Amygdala (tissue), 56 donors: ENCODE measurements at regions not wholly inside any gene's neighbourhood (a gene's known extent, or its start where the extent isn't known, plus 50 kb on each side); places are given as distances from the start of the nearest gene placed in this dataset.
"Not testable (repeated sequence)": the region's sequence is repeated elsewhere in the genome, so short reads cannot be mapped to it uniquely, and the experiment has no call there.

Source experiments
- DNase-seq, 56 donors: peaks; one replicate each; lab custom pipeline; 2025; lab: John Stamatoyannopoulos, UW

DNA sequence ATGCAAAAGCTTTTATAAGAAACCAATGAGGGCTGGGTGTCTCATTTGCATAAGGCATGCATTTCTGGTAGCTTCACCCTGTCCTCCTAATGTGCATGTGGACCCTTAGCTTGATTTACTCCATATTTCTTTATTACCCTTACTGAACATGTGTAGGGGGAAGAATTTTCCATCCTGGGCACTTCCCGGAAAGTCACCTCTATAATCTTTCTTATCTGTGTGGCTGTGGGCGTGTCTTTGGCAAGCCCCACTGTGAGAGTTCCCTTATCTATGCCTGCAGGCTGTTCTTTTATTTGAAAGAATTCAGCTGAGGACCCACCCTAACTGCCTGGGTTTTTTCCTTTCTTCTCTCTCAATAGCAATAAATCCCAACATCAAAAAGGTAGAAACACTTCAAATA, 627.8 kb downstream of the DOK5 start:
- no peak for DNase-seq

GRCh38 chr20:55099251-55099650, 623.9 kb downstream of the DOK5 start:
- no peak for DNase-seq

DNA sequence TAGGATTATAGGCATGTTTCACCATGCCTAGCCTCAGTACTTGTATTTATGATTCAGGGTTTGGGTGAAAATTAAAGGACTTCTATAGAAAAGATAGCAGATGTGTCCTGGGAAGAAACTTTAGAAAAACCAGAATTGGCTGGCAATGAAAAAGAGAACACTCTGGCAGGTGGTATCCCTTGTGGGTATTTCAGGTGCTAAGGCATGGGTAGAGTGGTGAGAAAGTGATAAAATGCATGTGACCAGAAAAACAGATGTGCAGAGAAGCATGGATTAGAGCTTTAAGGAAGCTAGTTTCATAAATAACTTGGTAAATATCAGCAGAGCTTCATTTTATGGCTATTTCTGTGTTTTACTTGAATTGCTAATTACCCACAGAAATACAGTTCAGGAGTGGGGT, 622.2 kb downstream of the DOK5 start:
- DNase-seq: no peak

GRCh38 chr20:55095745-55096400, 620.5 kb downstream of the DOK5 start:
- DNase-seq: no peak

DNA sequence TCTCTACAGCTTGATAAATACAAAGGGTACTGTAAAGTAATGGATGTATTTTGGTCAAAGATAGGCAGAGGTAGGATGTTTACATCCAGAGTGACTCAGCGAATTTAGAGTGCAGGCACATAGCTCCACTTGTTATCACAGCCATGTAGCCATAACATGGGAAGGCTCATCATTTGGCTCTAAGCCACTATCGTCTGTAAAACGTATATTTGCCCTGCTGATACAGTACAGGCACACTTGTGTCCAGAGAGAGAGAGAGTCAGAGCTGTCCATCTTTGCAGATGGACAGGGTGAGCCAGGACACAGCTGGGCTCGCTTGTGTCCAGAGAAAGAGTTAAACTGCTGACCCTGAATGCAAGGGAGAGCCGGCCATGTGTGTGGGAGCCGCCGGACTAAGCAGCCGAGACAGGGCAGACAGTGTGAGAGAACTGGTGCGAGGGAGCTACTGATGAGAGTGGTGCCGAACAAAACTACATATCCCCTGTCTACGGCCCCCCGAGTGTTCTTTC, 619.0 kb downstream of the DOK5 start:
- DNase-seq: no peak

DNA sequence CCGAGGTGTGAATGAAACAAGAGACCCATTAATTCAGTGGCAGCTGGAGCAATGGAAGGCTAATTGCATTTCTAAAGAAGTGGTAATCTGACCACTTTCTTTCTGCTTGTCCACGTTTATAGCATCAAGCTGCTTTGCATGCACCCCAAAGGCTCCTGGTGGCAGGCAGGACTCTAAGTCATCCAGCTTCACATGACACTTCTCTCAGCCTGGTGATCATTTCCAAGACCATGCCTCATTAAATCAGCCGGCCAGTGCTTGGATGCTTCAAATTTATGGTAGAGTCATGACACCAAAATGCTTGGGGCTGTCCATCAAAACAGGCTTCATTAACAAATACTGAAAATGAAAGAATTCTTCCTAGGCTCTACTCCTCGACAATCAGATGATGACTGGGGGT, 614.9 kb downstream of the DOK5 start:
- DNase-seq: no peak

DNA sequence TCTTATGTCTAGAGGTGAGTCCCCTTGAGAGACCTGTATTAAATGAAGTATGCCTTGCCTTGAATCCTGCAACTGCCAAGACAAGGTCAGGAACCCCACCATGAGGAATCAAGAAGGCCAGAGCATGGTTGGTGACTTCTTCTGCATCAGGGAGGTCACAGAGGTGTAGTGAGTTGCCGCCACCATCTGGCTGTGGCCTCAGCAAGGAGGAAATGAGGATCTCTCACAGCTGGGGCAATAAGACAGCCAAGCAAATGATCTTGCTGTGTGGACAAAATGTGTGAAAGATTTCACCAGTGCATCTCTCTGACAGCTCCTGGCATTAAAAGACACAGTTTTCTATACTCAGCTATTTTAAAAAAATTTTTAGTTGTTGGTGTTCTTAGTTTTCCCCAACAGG, 611.0 kb downstream of the DOK5 start:
- DNase-seq: no peak

- no peak for DNase-seq
These were observed 604.5 kb downstream of the DOK5 start for GRCh38 chr20:55079917-55080316.

DNA sequence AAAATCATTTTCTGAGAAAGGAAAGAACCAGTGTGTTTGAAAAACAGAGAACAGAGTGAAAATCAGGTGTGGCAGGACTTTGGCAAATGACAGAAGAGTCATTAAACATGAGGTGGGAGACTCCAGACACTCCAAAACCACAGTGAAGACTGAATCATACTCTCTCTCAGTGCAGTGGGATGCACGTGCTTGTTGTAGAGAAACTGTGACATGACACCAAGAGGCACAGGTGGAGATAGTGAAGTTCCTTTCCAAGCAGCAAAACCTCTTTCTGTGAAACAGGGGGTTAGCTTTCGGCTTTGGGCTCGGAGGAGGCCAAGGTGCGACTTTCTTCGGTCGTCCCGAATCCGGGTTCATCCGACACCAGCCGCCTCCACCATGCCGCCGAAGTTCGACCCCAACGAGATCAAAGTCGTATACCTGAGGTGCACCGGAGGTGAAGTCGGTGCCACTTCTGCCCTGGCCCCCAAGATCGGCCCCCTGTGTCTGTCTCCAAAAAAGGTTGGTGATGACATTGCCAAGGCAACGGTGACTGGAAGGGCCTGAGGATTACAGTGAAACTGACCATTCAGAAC, 599.0 kb downstream of the DOK5 start:
- not testable (repeated sequence) for DNase-seq

- no peak for DNase-seq
These were observed 594.6 kb downstream of the DOK5 start for GRCh38 chr20:55070001-55070400.

GRCh38 chr20:55067158-55067825, 591.9 kb downstream of the DOK5 start:
- no peak for DNase-seq

DNA sequence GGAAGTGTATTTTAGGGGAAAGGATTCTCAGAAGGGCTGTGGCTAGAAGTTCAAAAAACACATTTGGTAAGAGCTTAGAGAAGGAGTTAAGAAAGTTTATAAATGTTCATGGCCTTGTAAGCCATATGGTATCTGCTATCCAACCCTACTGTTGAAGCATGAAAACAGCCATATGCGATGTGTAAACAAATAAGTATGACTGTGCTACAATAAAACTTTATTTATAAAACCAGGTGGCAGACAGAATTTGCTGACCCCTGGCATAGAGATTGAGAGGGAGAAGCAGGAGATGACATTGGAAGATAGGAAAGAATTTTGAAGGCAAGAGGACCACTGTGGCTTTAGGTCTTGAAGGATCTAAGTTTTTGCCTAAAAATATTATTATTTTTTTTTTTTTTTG, 583.5 kb downstream of the DOK5 start:
- DNase-seq: no peak

DNA sequence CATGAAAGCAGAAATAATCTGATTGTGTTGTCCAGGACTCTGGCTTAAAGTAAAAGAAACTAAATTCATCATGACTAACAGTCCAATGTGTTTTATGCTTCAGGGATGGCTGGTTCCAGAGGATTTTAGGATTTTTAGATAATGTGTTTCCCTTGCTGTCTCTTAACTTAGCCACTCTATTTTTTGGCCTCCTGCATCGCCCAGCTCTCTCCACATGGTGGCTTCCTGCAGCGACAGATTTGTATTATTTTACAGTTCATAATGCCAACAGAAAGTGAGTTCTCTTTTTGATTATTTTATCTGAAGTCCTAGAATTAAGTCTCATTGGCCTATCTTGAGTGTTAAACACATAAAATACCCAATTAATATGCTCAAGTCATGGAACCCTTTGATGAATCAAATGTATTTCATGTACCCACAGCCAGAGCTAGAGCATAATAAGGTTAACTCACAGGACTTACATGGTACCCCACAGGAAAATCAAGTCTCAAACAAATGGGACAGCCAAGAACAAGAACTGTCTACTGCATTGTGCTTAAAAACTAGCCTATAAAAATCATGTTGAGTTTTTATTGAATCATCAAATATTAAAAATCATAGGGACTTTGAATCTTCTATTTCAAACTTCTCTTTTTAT, 582.5 kb downstream of the DOK5 start:
- no peak for DNase-seq

GRCh38 chr20:55054453-55054852, 579.1 kb downstream of the DOK5 start:
- DNase-seq: no peak

DNA sequence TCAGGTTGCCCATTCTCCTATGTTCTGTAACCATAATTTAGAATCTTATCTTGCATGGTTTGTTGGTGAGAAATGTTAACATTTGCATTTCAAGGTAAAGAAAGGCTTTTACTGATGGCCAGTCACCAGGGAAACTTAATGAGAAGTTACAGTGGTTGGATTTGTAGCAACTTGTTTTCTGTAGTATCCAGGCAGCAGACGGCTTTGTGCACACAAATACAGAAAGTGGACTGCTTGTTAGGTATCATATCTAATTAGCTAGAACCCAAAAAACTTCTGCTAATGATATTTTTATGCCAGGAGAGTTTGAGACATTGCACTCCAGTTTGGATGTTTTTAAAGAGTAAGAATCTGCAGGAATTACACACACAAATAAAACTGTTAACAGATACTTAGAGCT, 578.0 kb downstream of the DOK5 start:
- no peak for DNase-seq

- DNase-seq: no peak
These were observed 577.1 kb downstream of the DOK5 start for GRCh38 chr20:55052459-55052858.

DNA sequence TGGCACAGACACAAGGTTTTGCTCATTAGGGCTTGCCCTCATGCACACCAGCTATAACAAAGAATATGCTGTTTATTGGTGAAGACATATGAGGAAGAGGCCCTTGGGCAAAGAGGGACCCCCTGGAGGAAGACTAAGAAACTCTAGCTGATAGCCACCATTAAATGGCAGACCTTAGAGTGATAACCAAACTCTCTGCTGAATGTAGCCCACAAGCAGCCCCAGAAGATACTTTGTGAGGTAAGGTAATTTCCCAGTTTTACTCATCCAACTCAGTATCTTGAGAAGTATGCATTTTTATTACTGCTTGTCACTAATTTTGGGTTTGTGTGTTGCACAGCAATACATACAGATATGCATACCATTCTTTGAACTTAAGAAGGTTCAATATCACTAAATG, 563.3 kb downstream of the DOK5 start:
- no peak for DNase-seq

DNA sequence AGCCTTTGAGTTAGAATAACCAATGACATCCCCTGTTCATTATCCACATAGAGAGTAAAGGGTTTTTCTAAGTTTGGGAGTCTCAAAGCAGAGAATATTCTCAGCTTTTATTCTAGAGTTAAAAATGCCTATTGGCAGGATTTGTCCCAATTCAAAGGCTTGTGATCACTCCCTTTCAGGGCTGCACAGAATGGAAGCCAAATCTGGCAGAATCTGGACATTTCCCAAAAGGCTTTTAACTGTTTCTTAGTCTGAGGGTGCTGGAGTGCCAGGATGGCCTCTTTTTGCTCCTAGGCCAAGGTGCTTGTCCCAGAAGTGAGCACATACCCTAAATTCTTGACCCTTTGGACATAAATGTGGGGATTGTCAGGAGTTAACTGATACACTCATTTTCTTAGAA, 556.6 kb downstream of the DOK5 start:
- DNase-seq: no peak

DNA sequence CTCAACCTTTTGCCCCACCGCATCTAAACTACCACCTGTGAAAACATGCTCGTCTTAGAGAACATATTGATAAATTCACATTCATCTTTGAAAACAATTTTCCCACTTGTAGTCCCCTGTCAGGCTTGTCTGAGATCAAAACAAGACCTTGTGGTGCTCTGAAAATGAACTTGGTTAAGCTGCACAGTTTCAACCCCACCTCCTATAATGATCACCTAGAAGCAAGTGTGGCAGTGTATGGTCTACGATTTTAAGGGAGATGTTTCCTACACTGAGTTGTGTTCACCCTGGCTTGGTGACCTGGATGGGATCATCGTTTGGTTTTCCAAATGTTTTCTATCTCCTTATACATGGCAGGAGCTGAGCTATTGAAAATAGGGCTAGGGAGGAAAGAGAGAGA, 539.4 kb downstream of the DOK5 start:
- DNase-seq: no peak

DNA sequence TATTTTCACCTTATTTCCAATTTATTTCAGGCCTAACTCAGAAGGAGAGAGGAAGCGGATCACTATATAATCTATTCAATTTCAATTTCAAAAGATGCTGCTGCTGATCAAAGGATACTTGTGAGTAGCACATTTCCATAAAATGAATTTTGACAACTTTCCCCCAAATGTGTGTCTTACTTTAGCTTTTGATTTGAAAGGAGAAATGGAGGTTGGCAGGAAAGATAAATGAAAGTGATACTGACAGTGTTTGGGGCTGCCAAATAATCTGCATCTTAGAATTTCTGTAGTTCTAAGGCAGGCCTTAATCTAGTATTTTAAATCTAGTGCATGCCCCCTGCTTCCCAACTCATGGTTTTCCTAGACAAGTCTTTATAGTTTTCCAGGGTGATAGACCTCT, 535.4 kb downstream of the DOK5 start:
- DNase-seq: no peak

- DNase-seq: no peak
These were observed 533.7 kb downstream of the DOK5 start for GRCh38 chr20:55009066-55009465.

DNA sequence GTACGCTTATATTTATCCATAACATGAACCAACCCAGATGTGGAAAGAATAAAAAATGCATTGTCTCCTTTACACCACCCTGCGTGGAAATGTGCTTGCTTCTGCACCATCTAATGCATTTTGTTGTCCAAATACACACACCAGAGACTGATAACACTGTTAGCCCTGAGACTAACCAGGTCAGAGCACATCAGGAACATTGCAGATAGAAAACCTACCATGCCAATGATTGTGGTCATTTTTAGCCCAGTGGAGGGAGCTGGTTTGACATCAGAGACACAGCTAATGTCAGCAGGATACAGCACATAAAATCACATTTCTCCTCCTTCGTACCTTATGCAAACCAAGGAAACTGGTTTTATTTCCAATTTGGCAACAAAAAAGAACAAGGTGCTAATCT, 528.7 kb downstream of the DOK5 start:
- DNase-seq: no peak
